ENCODE measurements at regions not wholly inside any gene's neighbourhood (a gene's known extent, or its start where the extent isn't known, plus 50 kb on each side); places are given as distances from the start of the nearest gene placed in this dataset.

DNA sequence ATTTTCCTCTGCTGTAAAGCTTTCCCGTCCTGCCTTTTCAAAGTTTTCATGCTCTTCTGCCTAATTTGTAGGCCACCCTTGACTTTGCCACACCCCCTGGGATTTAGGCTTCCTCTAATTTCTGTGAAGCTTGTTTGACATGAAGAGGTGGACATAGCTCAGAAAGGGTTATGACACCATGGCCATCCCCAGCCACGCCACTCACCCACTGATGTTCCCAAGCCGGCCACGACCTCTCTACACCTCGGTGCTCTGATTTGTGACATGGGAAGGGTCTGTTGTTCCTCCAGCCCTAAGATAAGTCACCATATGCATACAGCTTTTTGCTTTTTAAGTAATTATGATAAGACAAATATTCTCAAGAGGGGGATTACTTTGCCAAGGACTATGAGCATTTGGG lies 139.5 kb downstream of the BARX1 start:
- no peaks in the 10 kb centered on the region; a peak in 2 of 7 replicates for H3K27me3 ChIP-seq (replicated peaks in 1 of 4; ENCODE audit: control insufficient read depth in 3 of 4, extremely low read depth in 1 of 4, insufficient read depth in 3 of 4, low read length in 3 of 4)
- no peak for FAIRE-seq
- no peak overlapping the region for H4K5ac ChIP-seq (ENCODE audit: insufficient read length, low read depth, low read length)
- H3K9ac ChIP-seq (replicated peaks in 1 of 4; ENCODE audit: extremely low read depth in 1 of 4, low read depth in 3 of 4, low read length in 3 of 4), result no peak overlapping the region; a peak in 1 of 7 replicates
- H2BK12ac ChIP-seq (ENCODE audit: low read depth, low read length), result no peak overlapping the region; the same call in 1 of the 2 replicates
- no peak overlapping the region for H4K91ac ChIP-seq (replicated peaks; ENCODE audit: insufficient read length, low read length)
- no peaks in the 10 kb centered on the region for H3K9me3 ChIP-seq (ENCODE audit: insufficient read depth in 2 of 2, low read depth in 1 of 2, low read length in 1 of 2)
- no peak overlapping the region for H3K56ac ChIP-seq (replicated peaks; ENCODE audit: insufficient read length, low read depth, low read length)
- no peak overlapping the region for H2BK20ac ChIP-seq (ENCODE audit: low read length)
- no peak overlapping the region for H3K4me2 ChIP-seq (ENCODE audit: insufficient read depth in 1 of 2, low read depth in 2 of 2, low read length in 2 of 2)
- TF ChIP-seq TAF7 (optimal IDR thresholded peaks at IDR 0.05; ENCODE audit: borderline replicate concordance, low read depth, low read length), result no peak
- TF ChIP-seq POLR2AphosphoS5 (IDR thresholded peaks at IDR 0.05; ENCODE audit: low read depth, low read length), result no peak
- TF ChIP-seq ASH2L (IDR thresholded peaks at IDR 0.05; ENCODE audit: low read length), result no peak
- no peak for TF ChIP-seq GABPA (IDR thresholded peaks at IDR 0.05; ENCODE audit: borderline replicate concordance, insufficient read depth, low read length)
- no peak for TF ChIP-seq SIX5 (IDR thresholded peaks at IDR 0.05; ENCODE audit: low read depth, low read length)
- TF ChIP-seq, protein P1, sequence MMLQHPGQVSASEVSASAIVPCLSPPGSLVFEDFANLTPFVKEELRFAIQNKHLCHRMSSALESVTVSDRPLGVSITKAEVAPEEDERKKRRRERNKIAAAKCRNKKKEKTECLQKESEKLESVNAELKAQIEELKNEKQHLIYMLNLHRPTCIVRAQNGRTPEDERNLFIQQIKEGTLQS (IDR thresholded peaks at IDR 0.05; ENCODE audit: insufficient read depth, low read depth, low read length), result no peak
- no peak for TF ChIP-seq PHF8 (conservative IDR thresholded peaks at IDR 0.05; ENCODE audit: low read depth, low read length)
- no peak for TF ChIP-seq SP2 (IDR thresholded peaks at IDR 0.05; ENCODE audit: low read length)
- no peak for TF ChIP-seq RAD21 (IDR thresholded peaks at IDR 0.05 in 1 of 2, conservative IDR thresholded peaks at IDR 0.05 in 1 of 2; ENCODE audit: low read depth in 2 of 2, low read length in 2 of 2)
- no peak for TF ChIP-seq BRCA1 (IDR thresholded peaks at IDR 0.05; ENCODE audit: low read depth, low read length)
- no peak for TF ChIP-seq EP300 (IDR thresholded peaks at IDR 0.05; ENCODE audit: borderline replicate concordance in 1 of 2, low read depth in 2 of 2, low read length in 2 of 2)
- no peak for TF ChIP-seq SP4 (IDR thresholded peaks at IDR 0.05; ENCODE audit: low read length)
- TF ChIP-seq, protein P2, sequence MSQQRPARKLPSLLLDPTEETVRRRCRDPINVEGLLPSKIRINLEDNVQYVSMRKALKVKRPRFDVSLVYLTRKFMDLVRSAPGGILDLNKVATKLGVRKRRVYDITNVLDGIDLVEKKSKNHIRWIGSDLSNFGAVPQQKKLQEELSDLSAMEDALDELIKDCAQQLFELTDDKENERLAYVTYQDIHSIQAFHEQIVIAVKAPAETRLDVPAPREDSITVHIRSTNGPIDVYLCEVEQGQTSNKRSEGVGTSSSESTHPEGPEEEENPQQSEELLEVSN (IDR thresholded peaks at IDR 0.05), result no peak
- 98% methylated on average over 5 of the region's 5 CpGs; no CpG with 5 or more reads in 1 of the 2 experiments for WGBS, 2 experiments (ENCODE audit: extremely low coverage in 1 of 2, insufficient coverage in 1 of 2, insufficient read length in 1 of 2, insufficient replicate concordance in 2 of 2, low coverage in 1 of 2, low lambda C conversion rate in 2 of 2, missing lambda C conversion rate in 1 of 2)
- H3K4ac ChIP-seq (replicated peaks; ENCODE audit: insufficient read length, low read depth, low read length), result no peak overlapping the region
- ChIA-PET POLR2A (ENCODE audit: partially characterized antibody) (interaction anchor here (0.6 to 1.2 kb wide), 2 partner anchors 9 to 135 kb away, joined by 3 to 4 read pairs; no protein-coding TSS in a partner anchor), CTCF (ENCODE audit: partially characterized antibody) (interaction anchor here (0.7 to 8.9 kb wide), 11 partner anchors 10 to 187 kb away, joined by 3 to 105 read pairs (median 7); no protein-coding TSS in a partner anchor)
- H3K18ac ChIP-seq (ENCODE audit: extremely low read depth, low read length), result no peak overlapping the region
- no peaks in the 10 kb centered on the region for H4K20me1 ChIP-seq (replicated peaks in 1 of 2; ENCODE audit: control insufficient read depth in 1 of 2, insufficient read depth in 2 of 2, low read length in 2 of 2)
- H3K36me3 ChIP-seq (ENCODE audit: control insufficient read depth in 2 of 4, insufficient read depth in 4 of 4, low read length in 3 of 4), result no peaks in the 10 kb centered on the region
- H3K27ac ChIP-seq (ENCODE audit: low read depth, low read length), result no peak overlapping the region
- H3K79me1 ChIP-seq (ENCODE audit: low read depth, low read length), result no peaks in the 10 kb centered on the region; the same call in 1 of the 2 replicates
- no peak overlapping the region for H2BK5ac ChIP-seq (ENCODE audit: low read depth, low read length)
- no peaks in the 10 kb centered on the region for H3K79me2 ChIP-seq (ENCODE audit: control insufficient read depth in 1 of 2, insufficient read depth in 2 of 2, low read length in 2 of 2)
- H3K14ac ChIP-seq (ENCODE audit: insufficient read length), result no peak overlapping the region
- DNase-seq (ENCODE audit: low read depth in 1 of 2, low spot score in 2 of 2), result no peak
- no peak overlapping the region for H2AK5ac ChIP-seq (ENCODE audit: low read depth, low read length)
- no peak overlapping the region for H2BK120ac ChIP-seq (replicated peaks; ENCODE audit: low read depth, low read length)
- no peak overlapping the region for H2BK15ac ChIP-seq (ENCODE audit: low read length)
- no peaks in the 10 kb centered on the region; the same call in 1 of the 2 replicates for H3K23me2 ChIP-seq (ENCODE audit: low read depth, low read length)
- H4K8ac ChIP-seq (ENCODE audit: extremely low read depth, insufficient read depth, low read length), result no peak overlapping the region
- H3K4me1 ChIP-seq (replicated peaks in 1 of 4; ENCODE audit: control insufficient read depth in 3 of 4, insufficient read depth in 4 of 4, low read length in 3 of 4), result peaks cover 0 to 14% (median 10%) of the 10 kb centered on the region in 4 experiments; a peak in 4 of 7 replicates
- no peak overlapping the region for H3K23ac ChIP-seq (ENCODE audit: insufficient read length)
- H2AFZ ChIP-seq (ENCODE audit: low read length), result no peak overlapping the region
- no peak overlapping the region for H3K4me3 ChIP-seq (ENCODE audit: extremely low read depth in 1 of 4, insufficient read depth in 2 of 4, low read depth in 3 of 4, low read length in 4 of 4)
